Neural cell (in vitro differentiated cells): ENCODE measurements at regions not wholly inside any gene's neighbourhood (a gene's known extent, or its start where the extent isn't known, plus 50 kb on each side); places are given as distances from the start of the nearest gene placed in this dataset.

Source experiments
- MXI1 ChIP-seq: fragments of 450-650 bp; conservative IDR thresholded peaks from 2 replicates; pipeline ENCODE4 v1.6.1; 2014; ENCODE audit warnings: antibody characterized with exemption, mild to moderate bottlenecking; ENCODE audit not compliant: poor library complexity, severe bottlenecking
- POLR2AphosphoS5 ChIP-seq: IDR thresholded peaks from 2 replicates; pipeline ENCODE4 v1.6.1; 2012
- TF ChIP-seq, protein P1 (sequence below): fragments of 450-650 bp; IDR thresholded peaks from 2 replicates; pipeline ENCODE4 v1.5.1; 2014; ENCODE audit warnings: antibody characterized with exemption, mild to moderate bottlenecking, moderate library complexity; ENCODE audit not compliant: poor library complexity, severe bottlenecking

- TF ChIP-seq, protein P1, sequence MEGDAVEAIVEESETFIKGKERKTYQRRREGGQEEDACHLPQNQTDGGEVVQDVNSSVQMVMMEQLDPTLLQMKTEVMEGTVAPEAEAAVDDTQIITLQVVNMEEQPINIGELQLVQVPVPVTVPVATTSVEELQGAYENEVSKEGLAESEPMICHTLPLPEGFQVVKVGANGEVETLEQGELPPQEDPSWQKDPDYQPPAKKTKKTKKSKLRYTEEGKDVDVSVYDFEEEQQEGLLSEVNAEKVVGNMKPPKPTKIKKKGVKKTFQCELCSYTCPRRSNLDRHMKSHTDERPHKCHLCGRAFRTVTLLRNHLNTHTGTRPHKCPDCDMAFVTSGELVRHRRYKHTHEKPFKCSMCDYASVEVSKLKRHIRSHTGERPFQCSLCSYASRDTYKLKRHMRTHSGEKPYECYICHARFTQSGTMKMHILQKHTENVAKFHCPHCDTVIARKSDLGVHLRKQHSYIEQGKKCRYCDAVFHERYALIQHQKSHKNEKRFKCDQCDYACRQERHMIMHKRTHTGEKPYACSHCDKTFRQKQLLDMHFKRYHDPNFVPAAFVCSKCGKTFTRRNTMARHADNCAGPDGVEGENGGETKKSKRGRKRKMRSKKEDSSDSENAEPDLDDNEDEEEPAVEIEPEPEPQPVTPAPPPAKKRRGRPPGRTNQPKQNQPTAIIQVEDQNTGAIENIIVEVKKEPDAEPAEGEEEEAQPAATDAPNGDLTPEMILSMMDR, result no peak
- no peak for TF ChIP-seq MXI1
- no peak for TF ChIP-seq POLR2AphosphoS5
Observed at GRCh38 chr11:106281455-106282173, 204.2 kb downstream of the AASDHPPT start.
